T-helper 1 cell treated with Interleukin-12 subunit alpha and Interleukin-12 subunit beta and Interleukin-4 antibody, amounts not matched to agents 30 μg/mL and 1 μg/mL, for 36 hours (primary cell): ENCODE measurements at regions not wholly inside any gene's neighbourhood (a gene's known extent, or its start where the extent isn't known, plus 50 kb on each side); places are given as distances from the start of the nearest gene placed in this dataset.

Source experiments
- H3K27ac Mint-ChIP-seq: one replicate; pipeline ENCODE4 v1.8.0; 2021; ENCODE audit warnings: mild to moderate bottlenecking, mixed read lengths
- H3K27me3 Mint-ChIP-seq: one replicate; pipeline ENCODE4 v1.8.0; 2021; ENCODE audit warnings: low read depth, mixed read lengths
- H3K36me3 Mint-ChIP-seq: one replicate; pipeline ENCODE4 v1.8.0; 2021; ENCODE audit warnings: low read depth, mixed read lengths
- H3K4me1 Mint-ChIP-seq: one replicate; pipeline ENCODE4 v1.8.0; 2021; ENCODE audit warnings: low read depth, mixed read lengths
- H3K4me3 Mint-ChIP-seq: one replicate; pipeline ENCODE4 v1.8.0; 2021; ENCODE audit warnings: mild to moderate bottlenecking, moderate library complexity, mixed read lengths
- H3K9me3 Mint-ChIP-seq: one replicate; pipeline ENCODE4 v1.8.0; 2021; ENCODE audit warnings: mixed read lengths

- Mint-ChIP-seq H3K36me3 (no peaks in the 10 kb centered on the region), H3K27ac (no peak overlapping the region), H3K4me3 (no peak overlapping the region), H3K9me3 (peaks cover 4% of the 10 kb centered on the region), H3K4me1 (no peaks in the 10 kb centered on the region), H3K27me3 (no peaks in the 10 kb centered on the region)
Observed at GRCh38 chr15:87219650-87220615, 1036.6 kb downstream of the NTRK3 start.

- no peaks in the 10 kb centered on the region for H3K27me3 Mint-ChIP-seq
- H3K9me3 Mint-ChIP-seq, result peaks cover 4% of the 10 kb centered on the region
- no peak overlapping the region for H3K4me3 Mint-ChIP-seq
- H3K4me1 Mint-ChIP-seq, result no peaks in the 10 kb centered on the region
- no peaks in the 10 kb centered on the region for H3K36me3 Mint-ChIP-seq
- no peak overlapping the region for H3K27ac Mint-ChIP-seq
Observed at GRCh38 chr15:87215100-87215499, 1041.4 kb downstream of the NTRK3 start.

- no peaks in the 10 kb centered on the region for H3K36me3 Mint-ChIP-seq
- no peak overlapping the region for H3K27ac Mint-ChIP-seq
- no peak overlapping the region for H3K4me3 Mint-ChIP-seq
- peaks cover 4% of the 10 kb centered on the region for H3K9me3 Mint-ChIP-seq
- no peaks in the 10 kb centered on the region for H3K27me3 Mint-ChIP-seq
- H3K4me1 Mint-ChIP-seq, result no peaks in the 10 kb centered on the region
Observed at GRCh38 chr15:87213626-87214025, 1042.9 kb downstream of the NTRK3 start.

GRCh38 chr15:87212041-87212440 is 1044.5 kb downstream of the NTRK3 start:
- Mint-ChIP-seq H3K36me3 (no peaks in the 10 kb centered on the region), H3K27me3 (no peaks in the 10 kb centered on the region), H3K4me1 (no peaks in the 10 kb centered on the region), H3K27ac (no peak overlapping the region), H3K9me3 (no peaks in the 10 kb centered on the region), H3K4me3 (no peak overlapping the region)

GRCh38 chr15:87211547-87211946 is 1045.0 kb downstream of the NTRK3 start:
- Mint-ChIP-seq H3K9me3 (no peaks in the 10 kb centered on the region), H3K36me3 (no peaks in the 10 kb centered on the region), H3K4me1 (no peaks in the 10 kb centered on the region), H3K27me3 (no peaks in the 10 kb centered on the region), H3K27ac (no peak overlapping the region), H3K4me3 (no peak overlapping the region)

GRCh38 chr15:87209891-87210689 is 1046.4 kb downstream of the NTRK3 start:
- H3K27me3 Mint-ChIP-seq, result no peaks in the 10 kb centered on the region
- no peaks in the 10 kb centered on the region for H3K9me3 Mint-ChIP-seq
- no peaks in the 10 kb centered on the region for H3K36me3 Mint-ChIP-seq
- no peak overlapping the region for H3K4me3 Mint-ChIP-seq
- H3K27ac Mint-ChIP-seq, result no peak overlapping the region
- H3K4me1 Mint-ChIP-seq, result no peaks in the 10 kb centered on the region

GRCh38 chr15:87207990-87208580 is 1048.5 kb downstream of the NTRK3 start:
- no peaks in the 10 kb centered on the region for H3K36me3 Mint-ChIP-seq
- H3K27me3 Mint-ChIP-seq, result no peaks in the 10 kb centered on the region
- H3K4me3 Mint-ChIP-seq, result no peak overlapping the region
- no peaks in the 10 kb centered on the region for H3K4me1 Mint-ChIP-seq
- H3K27ac Mint-ChIP-seq, result no peak overlapping the region
- H3K9me3 Mint-ChIP-seq, result no peaks in the 10 kb centered on the region

- no peaks in the 10 kb centered on the region for H3K36me3 Mint-ChIP-seq
- no peak overlapping the region for H3K27ac Mint-ChIP-seq
- H3K4me3 Mint-ChIP-seq, result no peak overlapping the region
- H3K27me3 Mint-ChIP-seq, result no peaks in the 10 kb centered on the region
- H3K9me3 Mint-ChIP-seq, result no peaks in the 10 kb centered on the region
- no peaks in the 10 kb centered on the region for H3K4me1 Mint-ChIP-seq
Observed at GRCh38 chr15:87207251-87207650, 1049.3 kb downstream of the NTRK3 start.

GRCh38 chr15:87201986-87202385 is 1054.6 kb downstream of the NTRK3 start:
- Mint-ChIP-seq H3K36me3 (no peaks in the 10 kb centered on the region), H3K4me3 (no peak overlapping the region), H3K27me3 (no peaks in the 10 kb centered on the region), H3K27ac (no peak overlapping the region), H3K4me1 (no peaks in the 10 kb centered on the region), H3K9me3 (no peaks in the 10 kb centered on the region)

- no peaks in the 10 kb centered on the region for H3K9me3 Mint-ChIP-seq
- no peaks in the 10 kb centered on the region for H3K36me3 Mint-ChIP-seq
- no peak overlapping the region for H3K27ac Mint-ChIP-seq
- no peaks in the 10 kb centered on the region for H3K4me1 Mint-ChIP-seq
- H3K27me3 Mint-ChIP-seq, result no peaks in the 10 kb centered on the region
- H3K4me3 Mint-ChIP-seq, result no peak overlapping the region
Observed at GRCh38 chr15:87200149-87200548, 1056.4 kb downstream of the NTRK3 start.

GRCh38 chr15:87197981-87198380 is 1058.6 kb downstream of the NTRK3 start:
- Mint-ChIP-seq H3K4me1 (no peaks in the 10 kb centered on the region), H3K36me3 (no peaks in the 10 kb centered on the region), H3K9me3 (peaks cover 4% of the 10 kb centered on the region), H3K27ac (no peak overlapping the region), H3K27me3 (no peaks in the 10 kb centered on the region), H3K4me3 (no peak overlapping the region)

- H3K9me3 Mint-ChIP-seq, result peaks cover 4% of the 10 kb centered on the region
- H3K27me3 Mint-ChIP-seq, result no peaks in the 10 kb centered on the region
- H3K4me1 Mint-ChIP-seq, result no peaks in the 10 kb centered on the region
- no peaks in the 10 kb centered on the region for H3K36me3 Mint-ChIP-seq
- no peak overlapping the region for H3K27ac Mint-ChIP-seq
- H3K4me3 Mint-ChIP-seq, result no peak overlapping the region
Observed at GRCh38 chr15:87196498-87196897, 1060.0 kb downstream of the NTRK3 start.

- no peak overlapping the region for H3K27ac Mint-ChIP-seq
- no peaks in the 10 kb centered on the region for H3K27me3 Mint-ChIP-seq
- H3K9me3 Mint-ChIP-seq, result peaks cover 4% of the 10 kb centered on the region
- no peaks in the 10 kb centered on the region for H3K4me1 Mint-ChIP-seq
- no peaks in the 10 kb centered on the region for H3K36me3 Mint-ChIP-seq
- no peak overlapping the region for H3K4me3 Mint-ChIP-seq
Observed at GRCh38 chr15:87193481-87193880, 1063.1 kb downstream of the NTRK3 start.

- H3K27me3 Mint-ChIP-seq, result no peaks in the 10 kb centered on the region
- H3K27ac Mint-ChIP-seq, result no peak overlapping the region
Observed at GRCh38 chr15:87167706-87168105, 1088.0 kb downstream of the AGBL1 start.

More at GRCh38 chr15:87167706-87168105, 1088.0 kb downstream of the AGBL1 start:
- H3K36me3 Mint-ChIP-seq, result no peaks in the 10 kb centered on the region
- no peak overlapping the region for H3K4me3 Mint-ChIP-seq
- H3K9me3 Mint-ChIP-seq, result peaks cover 3% of the 10 kb centered on the region
- no peaks in the 10 kb centered on the region for H3K4me1 Mint-ChIP-seq
